GM23248 (cell line): ENCODE measurements at regions not wholly inside any gene's neighbourhood (a gene's known extent, or its start where the extent isn't known, plus 50 kb on each side); places are given as distances from the start of the nearest gene placed in this dataset.

Source experiments
- EZH2 ChIP-seq: fragments of 200-600 bp; sonication (generic); IDR thresholded peaks from 2 replicates; pipeline ENCODE4 v1.6.1; 2018; ENCODE audit warnings: antibody characterized with exemption, mild to moderate bottlenecking; ENCODE audit not compliant: insufficient read depth, poor library complexity, severe bottlenecking
- EZH2phosphoT487 ChIP-seq: fragments of 200-600 bp; sonication (generic); IDR thresholded peaks from 2 replicates; pipeline ENCODE4 v1.6.1; 2018; ENCODE audit warnings: antibody characterized with exemption, moderate library complexity, mild to moderate bottlenecking, low read depth; ENCODE audit not compliant: insufficient read depth

DNA sequence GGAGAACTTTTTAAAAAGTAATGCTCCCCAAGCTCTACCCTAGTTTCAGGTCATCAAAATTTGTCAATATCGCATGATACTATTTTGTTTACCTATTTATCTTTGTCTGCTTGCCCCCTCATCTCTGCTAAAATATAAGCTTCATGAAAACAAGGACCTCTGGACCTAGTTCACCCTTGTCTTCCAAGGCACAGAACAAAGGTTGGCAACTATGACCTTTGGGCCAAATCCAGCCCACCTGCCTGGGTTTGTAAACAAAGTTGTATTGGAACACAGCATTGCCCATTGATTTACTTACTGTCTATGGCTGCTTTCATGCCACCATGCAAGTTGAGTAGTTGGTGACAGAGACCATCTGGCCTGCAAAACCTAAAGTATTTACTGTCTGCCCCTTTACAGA, 462.2 kb upstream of the SUCLG2 start:
- TF ChIP-seq EZH2 (no peak), EZH2phosphoT487 (no peak)
